Activated naive CD8-positive, alpha-beta T cell (primary cell): ENCODE measurements at regions not wholly inside any gene's neighbourhood (a gene's known extent, or its start where the extent isn't known, plus 50 kb on each side); places are given as distances from the start of the nearest gene placed in this dataset.

Experiments
- H3K27ac Mint-ChIP-seq: one replicate; pipeline ENCODE4 v1.8.0; 2021; ENCODE audit warnings: mixed read lengths
- H3K27me3 Mint-ChIP-seq: one replicate; pipeline ENCODE4 v1.8.0; 2021; ENCODE audit warnings: mixed read lengths
- H3K36me3 Mint-ChIP-seq: one replicate; pipeline ENCODE4 v1.8.0; 2021; ENCODE audit warnings: mixed read lengths
- H3K4me1 Mint-ChIP-seq: one replicate; pipeline ENCODE4 v1.8.0; 2021; ENCODE audit warnings: low read depth, mixed read lengths
- H3K4me3 Mint-ChIP-seq: one replicate; pipeline ENCODE4 v1.8.0; 2021; ENCODE audit warnings: mild to moderate bottlenecking, mixed read lengths
- H3K9me3 Mint-ChIP-seq: one replicate; pipeline ENCODE4 v1.8.0; 2021; ENCODE audit warnings: low read depth, mixed read lengths

DNA sequence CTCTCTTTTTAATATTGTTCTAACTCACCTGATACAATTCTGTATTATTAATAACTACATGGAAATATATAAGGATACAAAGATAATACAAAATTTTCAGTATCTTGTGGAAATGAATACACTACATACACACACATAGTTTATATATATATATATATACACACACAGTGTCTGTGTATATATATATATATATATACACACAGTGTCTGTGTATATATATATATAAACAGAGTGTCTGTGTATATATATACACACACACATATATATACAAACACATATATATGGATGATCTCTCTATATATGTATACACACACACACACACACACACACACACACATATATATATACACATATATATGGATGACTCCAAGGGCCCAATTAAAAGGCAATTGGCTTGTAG is 749.1 kb downstream of the DACH1 start:
- Mint-ChIP-seq H3K36me3 (no peaks in the 10 kb centered on the region), H3K27me3 (no peaks in the 10 kb centered on the region), H3K9me3 (peaks cover 10% of the 10 kb centered on the region), H3K27ac (no peak overlapping the region), H3K4me1 (no peaks in the 10 kb centered on the region), H3K4me3 (no peak overlapping the region)

GRCh38 chr13:71115301-71115700 is 751.7 kb downstream of the DACH1 start:
- H3K4me3 Mint-ChIP-seq: no peak overlapping the region
- H3K27me3 Mint-ChIP-seq: no peaks in the 10 kb centered on the region
- peaks cover 9% of the 10 kb centered on the region for H3K9me3 Mint-ChIP-seq
- H3K4me1 Mint-ChIP-seq: no peaks in the 10 kb centered on the region
- H3K36me3 Mint-ChIP-seq: no peaks in the 10 kb centered on the region
- no peak overlapping the region for H3K27ac Mint-ChIP-seq

- no peaks in the 10 kb centered on the region for H3K4me1 Mint-ChIP-seq
- H3K27me3 Mint-ChIP-seq: no peaks in the 10 kb centered on the region
- no peaks in the 10 kb centered on the region for H3K9me3 Mint-ChIP-seq
- H3K27ac Mint-ChIP-seq: no peak overlapping the region
- H3K36me3 Mint-ChIP-seq: no peaks in the 10 kb centered on the region
- no peak overlapping the region for H3K4me3 Mint-ChIP-seq
These were observed 770.6 kb downstream of the DACH1 start for GRCh38 chr13:71096421-71096820.

DNA sequence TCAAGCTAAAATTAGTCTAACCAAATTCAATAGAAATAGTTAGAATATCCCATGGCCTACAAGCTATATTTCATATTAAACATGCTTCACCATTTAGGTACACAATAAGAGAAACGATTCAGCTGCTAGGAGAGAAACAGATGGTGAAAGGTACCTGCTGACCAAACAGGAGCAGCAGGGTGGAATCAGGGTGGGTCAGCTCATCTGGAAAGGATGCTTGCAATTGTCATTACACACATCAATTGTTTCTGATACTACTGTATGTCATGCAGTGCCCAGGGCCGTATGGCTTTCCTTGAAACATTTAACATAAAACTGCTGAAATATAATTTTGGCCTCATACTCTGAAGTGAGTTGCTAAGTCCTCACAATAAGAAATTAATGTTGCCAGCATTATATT is 776.0 kb downstream of the DACH1 start:
- Mint-ChIP-seq H3K27me3 (no peaks in the 10 kb centered on the region), H3K4me1 (no peaks in the 10 kb centered on the region), H3K27ac (no peak overlapping the region), H3K9me3 (peaks cover 3% of the 10 kb centered on the region), H3K36me3 (no peaks in the 10 kb centered on the region), H3K4me3 (no peak overlapping the region)

GRCh38 chr13:71089056-71089455 is 777.9 kb downstream of the DACH1 start:
- Mint-ChIP-seq H3K27me3 (no peaks in the 10 kb centered on the region), H3K9me3 (peaks cover 3% of the 10 kb centered on the region), H3K36me3 (no peaks in the 10 kb centered on the region), H3K4me1 (no peaks in the 10 kb centered on the region), H3K27ac (no peak overlapping the region), H3K4me3 (no peak overlapping the region)

DNA sequence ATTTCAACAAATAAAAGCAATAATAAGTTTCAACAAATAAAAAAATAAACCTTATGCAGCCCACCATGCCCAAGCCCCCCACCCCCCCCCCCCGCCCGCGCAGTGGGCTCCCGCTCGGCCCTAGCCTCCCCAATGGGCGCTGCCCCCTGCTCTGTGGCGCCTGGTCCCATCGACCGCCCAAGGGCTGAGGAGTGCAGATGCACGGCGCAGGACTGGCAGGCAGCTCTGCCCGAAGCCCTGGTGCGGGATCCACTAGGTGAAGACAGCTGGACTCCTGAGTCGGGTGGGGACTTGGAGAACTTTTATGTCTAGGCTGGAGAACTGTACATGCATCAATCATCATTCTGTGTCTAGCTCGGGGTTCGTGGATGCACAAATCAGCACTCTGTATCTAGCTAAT is 779.6 kb downstream of the DACH1 start:
- Mint-ChIP-seq H3K36me3 (no peaks in the 10 kb centered on the region), H3K4me1 (no peaks in the 10 kb centered on the region), H3K27me3 (no peaks in the 10 kb centered on the region), H3K27ac (no peak overlapping the region), H3K9me3 (peaks cover 3% of the 10 kb centered on the region), H3K4me3 (no peak overlapping the region)

DNA sequence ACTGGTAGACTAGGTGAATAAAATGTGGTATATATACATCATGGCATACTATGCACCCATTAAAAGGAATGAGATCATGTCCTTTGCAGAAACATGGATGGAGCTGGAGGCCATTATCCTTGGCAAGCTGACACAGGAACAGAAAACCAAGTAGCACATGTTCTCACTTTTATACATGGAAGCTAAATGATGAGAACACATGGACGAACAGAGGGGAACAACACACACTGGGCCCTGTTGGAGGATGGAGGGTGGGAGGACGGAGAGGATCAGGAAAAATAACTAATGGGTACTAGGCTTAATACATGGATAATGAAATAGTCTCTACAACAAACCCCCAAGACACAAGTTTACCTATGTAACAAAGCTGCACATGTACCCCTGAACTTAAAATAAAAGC is 780.0 kb downstream of the DACH1 start:
- H3K4me3 Mint-ChIP-seq: no peak overlapping the region
- no peak overlapping the region for H3K27ac Mint-ChIP-seq
- no peaks in the 10 kb centered on the region for H3K27me3 Mint-ChIP-seq
- no peaks in the 10 kb centered on the region for H3K36me3 Mint-ChIP-seq
- peaks cover 3% of the 10 kb centered on the region for H3K9me3 Mint-ChIP-seq
- H3K4me1 Mint-ChIP-seq: no peaks in the 10 kb centered on the region

- no peak overlapping the region for H3K4me3 Mint-ChIP-seq
- no peaks in the 10 kb centered on the region for H3K4me1 Mint-ChIP-seq
- H3K36me3 Mint-ChIP-seq: no peaks in the 10 kb centered on the region
- no peak overlapping the region for H3K27ac Mint-ChIP-seq
- H3K27me3 Mint-ChIP-seq: no peaks in the 10 kb centered on the region
- peaks cover 3% of the 10 kb centered on the region for H3K9me3 Mint-ChIP-seq
These were observed 784.4 kb downstream of the DACH1 start for GRCh38 chr13:71082631-71083030.

GRCh38 chr13:71079638-71080037 is 787.4 kb downstream of the DACH1 start:
- no peak overlapping the region for H3K4me3 Mint-ChIP-seq
- H3K9me3 Mint-ChIP-seq: no peaks in the 10 kb centered on the region
- no peak overlapping the region for H3K27ac Mint-ChIP-seq
- H3K4me1 Mint-ChIP-seq: no peaks in the 10 kb centered on the region
- H3K27me3 Mint-ChIP-seq: no peaks in the 10 kb centered on the region
- no peaks in the 10 kb centered on the region for H3K36me3 Mint-ChIP-seq

DNA sequence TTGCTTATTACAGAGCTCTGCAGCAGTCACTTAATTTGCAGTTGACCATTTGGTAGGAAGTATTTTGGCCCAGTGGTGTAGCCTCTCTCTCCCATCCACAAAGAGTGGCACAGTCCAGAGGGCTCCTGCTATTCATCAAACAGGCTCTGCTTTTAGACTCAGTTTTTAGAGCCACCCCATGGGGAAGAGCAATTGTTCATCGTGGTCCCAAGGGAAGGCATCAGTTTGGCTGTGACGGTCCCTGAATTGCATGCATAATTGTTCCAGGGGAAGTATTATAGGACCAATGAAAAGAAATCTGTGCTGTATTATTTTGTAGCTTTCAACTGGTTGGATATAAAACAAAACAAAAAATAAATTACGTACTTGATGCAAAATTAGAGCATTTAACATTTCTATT is 799.0 kb downstream of the DACH1 start:
- H3K9me3 Mint-ChIP-seq: no peaks in the 10 kb centered on the region
- H3K36me3 Mint-ChIP-seq: no peaks in the 10 kb centered on the region
- H3K27me3 Mint-ChIP-seq: no peaks in the 10 kb centered on the region
- no peaks in the 10 kb centered on the region for H3K4me1 Mint-ChIP-seq
- H3K27ac Mint-ChIP-seq: no peak overlapping the region
- no peak overlapping the region for H3K4me3 Mint-ChIP-seq

- no peak overlapping the region for H3K4me3 Mint-ChIP-seq
- H3K27ac Mint-ChIP-seq: no peak overlapping the region
- no peaks in the 10 kb centered on the region for H3K27me3 Mint-ChIP-seq
- H3K9me3 Mint-ChIP-seq: no peaks in the 10 kb centered on the region
- H3K36me3 Mint-ChIP-seq: no peaks in the 10 kb centered on the region
- H3K4me1 Mint-ChIP-seq: no peaks in the 10 kb centered on the region
These were observed 799.7 kb downstream of the DACH1 start for GRCh38 chr13:71067165-71067815.

- H3K27me3 Mint-ChIP-seq: no peaks in the 10 kb centered on the region
- no peaks in the 10 kb centered on the region for H3K4me1 Mint-ChIP-seq
- no peak overlapping the region for H3K4me3 Mint-ChIP-seq
- H3K36me3 Mint-ChIP-seq: no peaks in the 10 kb centered on the region
- H3K9me3 Mint-ChIP-seq: peaks cover 14% of the 10 kb centered on the region
- no peak overlapping the region for H3K27ac Mint-ChIP-seq
These were observed 810.4 kb downstream of the DACH1 start for GRCh38 chr13:71056581-71056980.

DNA sequence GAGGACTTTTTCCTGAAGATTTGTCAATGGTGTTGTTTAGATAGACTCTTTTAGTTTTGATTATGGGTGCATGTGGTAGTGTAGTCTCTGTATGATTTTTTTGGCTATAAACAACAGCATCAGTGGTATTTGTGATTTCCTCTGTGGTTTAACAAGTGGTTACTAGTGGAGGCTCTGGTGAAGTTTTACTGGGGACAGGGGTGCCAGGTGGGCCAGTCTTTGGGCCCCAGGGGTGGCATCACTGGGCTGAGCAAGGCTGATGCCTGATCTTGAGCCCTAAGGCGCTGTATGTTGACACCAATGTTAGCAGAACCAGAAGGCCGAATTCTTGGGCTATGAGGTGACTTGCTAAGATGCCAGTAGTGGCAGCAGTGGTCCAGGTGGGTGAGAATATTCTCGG is 811.4 kb downstream of the DACH1 start:
- Mint-ChIP-seq H3K36me3 (no peaks in the 10 kb centered on the region), H3K27ac (no peak overlapping the region), H3K27me3 (no peaks in the 10 kb centered on the region), H3K9me3 (peaks cover 11% of the 10 kb centered on the region), H3K4me3 (no peak overlapping the region), H3K4me1 (no peaks in the 10 kb centered on the region)

GRCh38 chr13:71055047-71055446 is 812.0 kb downstream of the DACH1 start:
- Mint-ChIP-seq H3K36me3 (no peaks in the 10 kb centered on the region), H3K9me3 (peaks cover 11% of the 10 kb centered on the region), H3K4me1 (no peaks in the 10 kb centered on the region), H3K27me3 (no peaks in the 10 kb centered on the region), H3K27ac (no peak overlapping the region), H3K4me3 (no peak overlapping the region)

DNA sequence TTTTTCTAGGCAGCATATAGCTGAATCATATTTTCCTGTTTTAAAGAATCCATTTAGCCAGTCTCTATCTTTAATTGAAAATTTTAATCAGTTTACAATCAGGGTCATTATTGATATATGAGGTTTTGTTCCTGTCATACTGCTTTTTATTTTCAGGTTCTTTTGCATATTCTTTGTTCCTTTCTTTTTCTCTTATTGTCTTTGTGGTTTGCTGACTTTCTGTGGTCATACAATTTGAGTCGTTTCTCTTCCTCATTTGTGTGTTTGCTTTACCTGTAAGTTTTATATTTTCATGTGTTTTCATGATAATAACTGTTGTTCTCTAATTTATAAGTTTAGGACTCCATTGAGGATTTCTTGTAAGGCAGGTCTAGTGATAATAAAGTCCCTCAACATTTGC is 812.6 kb downstream of the DACH1 start:
- Mint-ChIP-seq H3K4me1 (no peaks in the 10 kb centered on the region), H3K27ac (no peak overlapping the region), H3K27me3 (no peaks in the 10 kb centered on the region), H3K36me3 (no peaks in the 10 kb centered on the region), H3K9me3 (peaks cover 10% of the 10 kb centered on the region), H3K4me3 (no peak overlapping the region)

GRCh38 chr13:71051573-71051972 is 815.4 kb downstream of the DACH1 start:
- H3K4me1 Mint-ChIP-seq: no peaks in the 10 kb centered on the region
- no peak overlapping the region for H3K27ac Mint-ChIP-seq
- no peak overlapping the region for H3K4me3 Mint-ChIP-seq
- H3K36me3 Mint-ChIP-seq: no peaks in the 10 kb centered on the region
- peaks cover 10% of the 10 kb centered on the region for H3K9me3 Mint-ChIP-seq
- H3K27me3 Mint-ChIP-seq: no peaks in the 10 kb centered on the region
